GM12864 (cell line): ENCODE measurements at regions not wholly inside any gene's neighbourhood (a gene's known extent, or its start where the extent isn't known, plus 50 kb on each side); places are given as distances from the start of the nearest gene placed in this dataset.

ENCODE experiments used
- DNase-seq: peaks from one replicate; pipeline ENCODE4 v3.0.0-alpha.2; 2011; ENCODE audit warnings: low read depth
- H3K4me3 ChIP-seq: 2 replicates; pipeline ENCODE4 v1.5.1; 2011; ENCODE audit warnings: mild to moderate bottlenecking, low read depth, low read length, control low read depth
- CTCF ChIP-seq: IDR thresholded peaks from 2 replicates; pipeline ENCODE4 v1.5.1; 2011; ENCODE audit warnings: low read depth, mild to moderate bottlenecking, moderate library complexity, low read length, control low read depth, inconsistent platforms; ENCODE audit errors: missing control alignments

GRCh38 chr1:2921970-2922686 is 99.1 kb upstream of the ACTRT2 start:
- DNase-seq = no peak
- no peak overlapping the region for H3K4me3 ChIP-seq
- peak; percentile 65 for TF ChIP-seq CTCF

GRCh38 chr1:2923351-2923750 is 97.9 kb upstream of the ACTRT2 start:
- H3K4me3 ChIP-seq = no peak overlapping the region
- no peak for TF ChIP-seq CTCF
- DNase-seq = no peak

GRCh38 chr1:2925291-2925690 is 96.0 kb upstream of the ACTRT2 start:
- no peak for TF ChIP-seq CTCF
- DNase-seq = no peak
- H3K4me3 ChIP-seq = no peak overlapping the region

GRCh38 chr1:2925918-2926317 is 95.3 kb upstream of the ACTRT2 start:
- no peak for DNase-seq
- no peak for TF ChIP-seq CTCF
- H3K4me3 ChIP-seq = no peak overlapping the region

GRCh38 chr1:2926447-2927055 is 94.7 kb upstream of the ACTRT2 start:
- DNase-seq = no peak
- no peak overlapping the region for H3K4me3 ChIP-seq
- no peak for TF ChIP-seq CTCF

GRCh38 chr1:2927393-2928360 is 93.6 kb upstream of the ACTRT2 start:
- TF ChIP-seq CTCF = no peak

More at GRCh38 chr1:2927393-2928360, 93.6 kb upstream of the ACTRT2 start:
- DNase-seq = no peak
- H3K4me3 ChIP-seq = no peak overlapping the region
